Left ventricle myocardium inferior (tissue), 1 donor: ENCODE measurements at regions not wholly inside any gene's neighbourhood (a gene's known extent, or its start where the extent isn't known, plus 50 kb on each side); places are given as distances from the start of the nearest gene placed in this dataset.

Experiments used
- DNase-seq: peaks from one replicate; pipeline ENCODE4 v3.0.0-alpha.2; 2020
- H3K27ac ChIP-seq: fragments of 200-600 bp; replicated peaks from 2 replicates; pipeline ENCODE4 v1.8.0; 2021
- H3K27me3 ChIP-seq: fragments of 200-600 bp; 2 replicates; pipeline ENCODE4 v1.8.0; 2021; ENCODE audit warnings: low read depth
- H3K36me3 ChIP-seq: fragments of 200-600 bp; 2 replicates; pipeline ENCODE4 v1.8.0; 2021
- H3K4me1 ChIP-seq: fragments of 200-600 bp; 2 replicates; pipeline ENCODE4 v1.8.0; 2021
- H3K4me3 ChIP-seq: fragments of 200-600 bp; 2 replicates; pipeline ENCODE4 v1.8.0; 2021; ENCODE audit warnings: mild to moderate bottlenecking, moderate library complexity
- H3K9me3 ChIP-seq: fragments of 200-600 bp; replicated peaks from 2 replicates; pipeline ENCODE4 v1.8.0; 2021
- CTCF ChIP-seq: fragments of 200-600 bp; IDR thresholded peaks from 2 replicates; pipeline ENCODE4 v1.8.0; 2021; ENCODE audit warnings: antibody characterized with exemption, mild to moderate bottlenecking, borderline replicate concordance
- intact Hi-C: fragments of 100-400 bp; cut with micrococcal nuclease; formaldehyde crosslinking; loops from one replicate; pipeline ENCODE4 v1.11.0; 2022
- donor health status: DM: no; HTN: yes; CAD: no; lungs with severe emphysema.

GRCh38 chr4:175277816-175278215 lies 359.7 kb downstream of the ADAM29 start:
- no peak for DNase-seq
- Histone ChIP-seq H3K27me3 (no peaks in the 10 kb centered on the region), H3K4me3 (no peak overlapping the region), H3K36me3 (no peaks in the 10 kb centered on the region), H3K4me1 (no peaks in the 10 kb centered on the region), H3K9me3 (no peaks in the 10 kb centered on the region), H3K27ac (no peak overlapping the region)
- no peak for TF ChIP-seq CTCF
- intact Hi-C loops = no loop called here

- no peaks in the 10 kb centered on the region for H3K9me3 ChIP-seq
- intact Hi-C loops = no loop called here
- DNase-seq = no peak
- no peak overlapping the region for H3K4me3 ChIP-seq
- H3K36me3 ChIP-seq = no peaks in the 10 kb centered on the region
- no peak overlapping the region for H3K27ac ChIP-seq
- no peaks in the 10 kb centered on the region for H3K27me3 ChIP-seq
- H3K4me1 ChIP-seq = no peaks in the 10 kb centered on the region
- no peak for TF ChIP-seq CTCF
Measured at GRCh38 chr4:175280153-175280552, 362.0 kb downstream of the ADAM29 start.

- Histone ChIP-seq H3K4me3 (no peak overlapping the region), H3K36me3 (no peaks in the 10 kb centered on the region), H3K27ac (no peak overlapping the region), H3K4me1 (no peaks in the 10 kb centered on the region), H3K27me3 (no peaks in the 10 kb centered on the region), H3K9me3 (no peaks in the 10 kb centered on the region)
- intact Hi-C loops = no loop called here
- no peak for DNase-seq
- TF ChIP-seq CTCF = no peak
Measured at GRCh38 chr4:175281894-175282293, 363.7 kb downstream of the ADAM29 start.

GRCh38 chr4:175282407-175282806 lies 364.2 kb downstream of the ADAM29 start:
- Histone ChIP-seq H3K4me1 (no peaks in the 10 kb centered on the region), H3K4me3 (no peak overlapping the region), H3K27me3 (no peaks in the 10 kb centered on the region), H3K27ac (no peak overlapping the region), H3K9me3 (no peaks in the 10 kb centered on the region), H3K36me3 (no peaks in the 10 kb centered on the region)
- intact Hi-C loops = no loop called here
- TF ChIP-seq CTCF = no peak
- no peak for DNase-seq

GRCh38 chr4:175290401-175290800 lies 372.2 kb downstream of the ADAM29 start:
- Histone ChIP-seq H3K4me3 (no peak overlapping the region), H3K36me3 (no peaks in the 10 kb centered on the region), H3K4me1 (no peaks in the 10 kb centered on the region), H3K27me3 (no peaks in the 10 kb centered on the region), H3K27ac (no peak overlapping the region), H3K9me3 (no peaks in the 10 kb centered on the region)
- intact Hi-C loops = no loop called here
- DNase-seq = no peak
- no peak for TF ChIP-seq CTCF
